ENCODE measurements at regions not wholly inside any gene's neighbourhood (a gene's known extent, or its start where the extent isn't known, plus 50 kb on each side); places are given as distances from the start of the nearest gene placed in this dataset.

- Histone ChIP-seq H3K4me3 (ENCODE audit: low read depth, low read length) (no peak overlapping the region), H3K9me3 (no peaks in the 10 kb centered on the region), H3K27me3 (replicated peaks; ENCODE audit: control insufficient read depth, insufficient read depth, low read length) (no peaks in the 10 kb centered on the region), H3K4me1 (no peaks in the 10 kb centered on the region), H3K36me3 (ENCODE audit: control insufficient read depth, insufficient read depth, low read length) (no peaks in the 10 kb centered on the region)
- Mint-ChIP-seq H3K36me3 (ENCODE audit: insufficient read depth, unreplicated experiment) (no peaks in the 10 kb centered on the region), H3K4me3 (ENCODE audit: unreplicated experiment) (no peak overlapping the region), H3K27me3 (ENCODE audit: insufficient read depth, unreplicated experiment) (peaks cover 3% of the 10 kb centered on the region), H3K27ac (ENCODE audit: unreplicated experiment) (no peak overlapping the region), H3K9me3 (ENCODE audit: unreplicated experiment) (no peaks in the 10 kb centered on the region), H3K4me1 (ENCODE audit: low read depth, unreplicated experiment) (no peaks in the 10 kb centered on the region)
- TF ChIP-seq CTCF (IDR thresholded peaks at IDR 0.05; ENCODE audit: insufficient read depth in 1 of 2, low read depth in 1 of 2, low read length in 1 of 2, severe bottlenecking in 1 of 2, unreplicated experiment in 1 of 2): peak; percentile 63 to 74
- CTCF ChIA-PET: interaction anchor here (0.6 to 1.2 kb wide), 2 partner anchors 10 to 1265 kb away, joined by 3 to 4 read pairs; no protein-coding TSS in a partner anchor
- no TSS peak for BruUV-seq (replicated peaks)
- intact Hi-C loops (cut with micrococcal nuclease; ENCODE audit: unreplicated experiment): loop anchor here (5.0 to 10.0 kb wide), 2 partner anchors 516 to 1413 kb away; no protein-coding TSS in a partner anchor
- peak; percentile 60 to 68 for DNase-seq
- POLR2A ChIA-PET: no interaction called here
These were observed 222.2 kb downstream of the C1D start for GRCh38 chr2:67840460-67841068.

GRCh38 chr2:67841711-67842110 lies 221.1 kb downstream of the C1D start:
- DNase-seq: no peak
- H3K4me3 ChIP-seq (ENCODE audit: low read depth, low read length): no peak overlapping the region
- ChIA-PET POLR2A (no interaction called here), CTCF (no interaction called here)
- intact Hi-C loops (cut with micrococcal nuclease; ENCODE audit: unreplicated experiment): loop anchor here (5.0 to 10.0 kb wide), 2 partner anchors 517 to 1414 kb away; no protein-coding TSS in a partner anchor
- no peaks in the 10 kb centered on the region for H3K36me3 Mint-ChIP-seq (ENCODE audit: insufficient read depth, unreplicated experiment)
- peaks cover 3% of the 10 kb centered on the region for H3K27me3 Mint-ChIP-seq (ENCODE audit: insufficient read depth, unreplicated experiment)
- no peak for TF ChIP-seq CTCF (IDR thresholded peaks at IDR 0.05; ENCODE audit: insufficient read depth in 1 of 2, low read depth in 1 of 2, low read length in 1 of 2, severe bottlenecking in 1 of 2, unreplicated experiment in 1 of 2)
- H3K4me3 Mint-ChIP-seq (ENCODE audit: unreplicated experiment): no peak overlapping the region
- H3K27ac Mint-ChIP-seq (ENCODE audit: unreplicated experiment): no peak overlapping the region
- BruUV-seq (replicated peaks): no TSS peak
- H3K9me3 ChIP-seq: no peaks in the 10 kb centered on the region
- H3K4me1 Mint-ChIP-seq (ENCODE audit: low read depth, unreplicated experiment): no peaks in the 10 kb centered on the region
- no peaks in the 10 kb centered on the region for H3K27me3 ChIP-seq (replicated peaks; ENCODE audit: control insufficient read depth, insufficient read depth, low read length)
- peaks cover 5% of the 10 kb centered on the region; the same call in 1 of the 2 replicates for H3K4me1 ChIP-seq
- H3K9me3 Mint-ChIP-seq (ENCODE audit: unreplicated experiment): no peaks in the 10 kb centered on the region
- no peaks in the 10 kb centered on the region for H3K36me3 ChIP-seq (ENCODE audit: control insufficient read depth, insufficient read depth, low read length)

- no peaks in the 10 kb centered on the region for H3K4me1 Mint-ChIP-seq (ENCODE audit: low read depth, unreplicated experiment)
- no peak for TF ChIP-seq CTCF (IDR thresholded peaks at IDR 0.05; ENCODE audit: insufficient read depth in 1 of 2, low read depth in 1 of 2, low read length in 1 of 2, severe bottlenecking in 1 of 2, unreplicated experiment in 1 of 2)
- Histone ChIP-seq H3K36me3 (ENCODE audit: control insufficient read depth, insufficient read depth, low read length) (no peaks in the 10 kb centered on the region), H3K9me3 (no peaks in the 10 kb centered on the region), H3K4me3 (ENCODE audit: low read depth, low read length) (no peak overlapping the region), H3K4me1 (peaks cover 5% of the 10 kb centered on the region; the same call in 1 of the 2 replicates), H3K27me3 (replicated peaks; ENCODE audit: control insufficient read depth, insufficient read depth, low read length) (no peaks in the 10 kb centered on the region)
- ChIA-PET CTCF (no interaction called here), POLR2A (no interaction called here)
- intact Hi-C loops (cut with micrococcal nuclease; ENCODE audit: unreplicated experiment): loop anchor here (5.0 to 10.0 kb wide), 2 partner anchors 518 to 1415 kb away; no protein-coding TSS in a partner anchor
- H3K9me3 Mint-ChIP-seq (ENCODE audit: unreplicated experiment): no peaks in the 10 kb centered on the region
- H3K27ac Mint-ChIP-seq (ENCODE audit: unreplicated experiment): no peak overlapping the region
- DNase-seq: no peak
- H3K36me3 Mint-ChIP-seq (ENCODE audit: insufficient read depth, unreplicated experiment): no peaks in the 10 kb centered on the region
- no TSS peak for BruUV-seq (replicated peaks)
- H3K4me3 Mint-ChIP-seq (ENCODE audit: unreplicated experiment): no peak overlapping the region
- peaks cover 3% of the 10 kb centered on the region for H3K27me3 Mint-ChIP-seq (ENCODE audit: insufficient read depth, unreplicated experiment)
These were observed 220.3 kb downstream of the C1D start for GRCh38 chr2:67842375-67842959.
